GM19240 (cell line): ENCODE measurements at regions not wholly inside any gene's neighbourhood (a gene's known extent, or its start where the extent isn't known, plus 50 kb on each side); places are given as distances from the start of the nearest gene placed in this dataset.
"Not testable (repeated sequence)": the region's sequence is repeated elsewhere in the genome, so short reads cannot be mapped to it uniquely, and the experiment has no call there.

Experiments used
- DNase-seq: peaks from one replicate; pipeline ENCODE4 v3.0.0; 2011; ENCODE audit warnings: low spot score; ENCODE audit not compliant: insufficient read length

DNA sequence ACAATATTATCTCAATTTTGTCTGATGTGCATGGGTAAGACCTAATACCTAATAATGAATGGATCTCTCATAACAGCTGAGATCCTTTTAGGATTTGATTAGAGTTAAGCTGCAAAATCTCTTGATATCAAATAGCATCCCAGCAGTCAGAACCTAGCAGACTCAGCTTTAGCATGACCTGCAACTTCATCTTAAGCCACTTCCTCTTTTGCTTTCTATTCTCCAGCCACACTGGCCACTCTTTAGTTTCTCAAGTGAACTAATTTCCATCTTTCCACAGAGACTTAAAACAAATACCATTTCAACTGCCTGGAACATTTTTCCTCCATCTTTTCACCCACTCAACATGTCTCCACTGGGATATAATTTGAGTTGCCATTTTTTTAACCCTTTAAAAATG is 1251.6 kb upstream of the ZEB2 start:
- no peak for DNase-seq

DNA sequence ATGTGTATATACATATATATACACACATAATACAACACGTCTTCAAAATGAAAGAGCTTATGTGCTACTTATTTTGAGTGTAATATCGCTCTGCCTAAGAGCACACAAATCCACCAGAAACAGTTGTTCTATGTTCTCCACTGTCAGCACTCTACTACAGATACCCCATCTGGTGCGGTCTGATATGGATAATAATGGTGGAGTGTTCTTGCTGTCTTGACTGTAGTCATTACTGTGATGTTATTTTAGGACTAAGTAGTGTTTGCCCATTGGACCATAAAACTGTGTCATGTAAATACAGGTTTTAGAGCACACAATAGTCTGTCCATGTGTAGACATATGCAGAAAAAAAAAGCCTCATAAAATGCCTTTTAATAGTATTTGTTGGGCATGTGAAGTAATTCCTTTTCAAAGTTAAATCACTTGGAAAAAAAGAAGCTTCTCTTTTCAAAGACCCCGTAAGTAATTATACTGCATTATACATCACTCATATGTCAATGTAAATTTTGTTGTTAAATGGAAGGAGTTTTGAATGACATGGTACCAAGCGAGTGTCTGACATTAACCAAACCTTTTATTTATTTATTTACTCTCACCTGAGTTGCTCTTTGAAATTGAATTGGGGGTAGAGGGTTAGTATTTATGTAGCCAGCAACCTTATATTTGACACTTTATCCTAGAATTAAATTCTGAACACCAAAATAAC is 1249.2 kb upstream of the ZEB2 start:
- no peak for DNase-seq

DNA sequence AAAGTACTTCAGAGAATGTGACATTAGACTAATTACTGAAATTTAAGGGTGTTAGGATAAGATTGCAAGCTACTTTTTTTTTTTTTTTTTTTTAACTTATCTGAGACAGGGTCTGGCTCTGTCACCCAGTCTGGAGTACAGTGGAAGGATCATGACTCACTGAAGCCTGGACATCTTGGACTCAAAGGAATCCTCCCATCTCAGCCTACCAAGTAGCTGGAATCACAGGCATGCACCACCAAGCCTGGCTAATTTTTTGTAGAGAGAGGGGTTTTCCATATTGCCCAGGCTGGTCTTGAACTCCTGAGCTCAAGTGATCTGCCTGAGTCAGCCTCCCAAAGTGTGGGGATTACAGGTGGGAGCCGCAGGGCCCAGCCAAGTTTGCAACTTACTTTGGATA is 1246.0 kb upstream of the ZEB2 start:
- DNase-seq: no peak

DNA sequence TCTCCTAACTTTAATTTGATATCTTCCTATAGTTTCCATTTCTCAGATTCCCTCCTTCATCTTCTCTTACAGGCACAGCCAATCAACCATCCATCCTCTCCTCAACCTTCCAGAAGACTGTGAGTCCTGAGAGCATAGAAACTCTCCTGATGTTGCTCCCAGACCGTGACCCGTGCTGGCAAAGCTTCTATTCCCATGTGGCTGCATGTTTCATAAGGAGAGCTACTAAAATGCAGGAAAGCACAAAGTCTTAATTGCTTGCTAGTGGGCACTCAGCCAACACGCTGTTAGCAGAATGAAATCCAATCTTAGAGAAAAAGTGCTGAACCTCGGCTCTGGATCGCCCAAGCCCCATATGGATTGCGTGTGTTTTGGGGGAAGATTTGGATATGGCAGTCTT is 1244.7 kb upstream of the ZEB2 start:
- DNase-seq: no peak

DNA sequence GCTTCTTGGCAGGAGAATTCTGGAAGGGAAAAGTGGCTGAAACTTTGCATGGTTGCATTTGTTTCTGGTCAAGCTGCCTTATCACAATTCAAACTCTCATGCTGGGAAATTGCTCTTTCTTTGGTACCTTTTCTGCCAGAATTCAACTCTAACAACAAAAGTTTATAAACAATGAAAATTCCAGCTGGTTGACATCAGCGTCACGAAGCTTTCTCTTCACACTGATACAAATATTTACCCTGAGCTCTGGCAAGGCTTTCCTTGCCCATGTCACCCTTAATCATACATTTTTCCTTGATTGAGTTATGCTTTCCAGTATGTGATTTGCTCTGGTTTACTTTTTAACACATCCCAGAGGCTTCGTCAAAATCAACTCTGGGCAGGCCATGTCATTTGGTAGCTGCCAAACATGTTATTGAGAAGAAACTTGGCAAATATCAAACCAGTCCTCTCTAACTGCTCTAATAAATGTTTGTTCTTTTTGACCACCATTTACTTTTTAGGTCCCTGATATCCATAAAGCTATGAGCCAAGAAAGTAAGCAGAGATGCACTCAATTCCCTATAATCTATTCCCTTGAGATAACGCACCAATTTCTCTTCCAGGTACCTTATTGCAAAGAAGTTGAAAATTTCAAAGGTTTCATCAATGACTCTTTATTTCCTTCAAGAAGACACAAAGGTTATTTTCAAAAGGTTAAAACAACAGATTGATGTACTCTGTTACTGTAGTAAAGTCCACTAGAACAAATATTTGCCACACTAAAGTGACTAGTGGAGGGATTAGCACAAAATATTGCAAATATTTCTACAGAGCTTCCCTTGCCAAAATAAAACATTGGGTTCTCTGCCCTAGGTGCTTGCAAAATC is 1241.1 kb upstream of the ZEB2 start:
- no peak for DNase-seq

DNA sequence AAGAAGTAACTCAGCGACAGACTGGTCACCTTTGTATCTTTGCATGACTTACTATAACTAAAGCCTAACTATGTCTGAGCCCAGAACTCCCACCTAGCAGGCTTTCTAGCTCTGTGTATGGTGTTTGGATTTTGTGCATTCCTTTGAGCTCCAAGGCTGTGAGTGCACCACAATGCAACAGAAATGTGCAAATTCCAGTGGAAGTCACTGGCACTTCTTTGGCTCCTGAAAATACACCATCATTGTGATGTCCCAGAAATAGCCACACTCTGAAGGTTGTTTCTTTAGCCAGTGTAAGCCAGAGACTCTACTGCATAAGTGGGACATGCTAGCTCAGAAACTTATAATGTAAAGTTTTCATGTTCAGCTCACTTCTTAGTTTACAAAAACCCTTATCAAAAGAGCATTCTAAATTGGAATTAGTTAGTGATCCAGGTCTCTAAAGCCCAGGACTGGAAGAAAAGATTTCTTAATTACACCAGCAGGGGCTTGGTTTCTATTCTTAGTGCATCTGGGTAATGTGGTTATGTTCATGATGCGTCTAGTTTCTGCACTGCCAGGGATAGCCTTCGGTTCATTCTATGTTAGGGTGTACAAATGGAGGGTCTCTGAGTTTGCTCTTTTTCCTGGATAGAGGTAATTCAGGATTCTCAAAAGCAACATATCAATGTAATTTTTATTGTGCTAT is 1239.5 kb upstream of the ZEB2 start:
- DNase-seq: no peak

DNA sequence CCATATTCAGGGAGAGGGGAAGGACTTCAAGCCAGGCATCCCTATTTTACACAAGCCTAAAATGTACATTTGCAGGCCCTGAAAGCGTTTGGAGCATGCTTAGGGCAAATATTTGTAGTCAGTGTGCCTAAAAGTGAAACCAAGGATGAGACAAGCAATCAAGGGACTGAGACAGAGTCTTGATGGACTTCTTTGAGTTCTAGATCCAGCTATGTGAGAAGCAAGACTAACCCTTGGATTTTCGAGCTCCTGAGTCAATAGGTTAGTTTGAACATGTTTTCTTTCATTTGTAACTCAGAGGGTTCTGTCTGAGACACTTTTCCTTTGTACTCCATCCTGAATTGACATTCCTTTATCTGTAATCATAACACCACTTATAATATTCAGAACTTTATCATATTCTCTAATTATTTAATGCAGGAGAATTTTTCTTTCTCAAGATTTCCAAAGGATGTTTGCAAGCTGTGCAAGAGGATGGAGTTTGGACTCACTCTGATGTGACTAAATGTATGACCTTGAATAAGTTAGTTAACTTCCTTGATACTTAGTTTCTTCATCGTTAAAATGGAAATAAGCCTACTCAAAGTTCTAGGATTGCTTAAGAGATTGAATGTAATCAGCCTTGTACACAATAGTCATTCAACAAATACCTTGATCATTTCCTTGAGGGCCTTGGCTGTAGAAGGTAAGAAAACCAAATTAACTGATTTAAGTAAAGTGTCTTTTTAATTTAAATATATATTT is 1237.8 kb upstream of the ZEB2 start:
- no peak for DNase-seq

DNA sequence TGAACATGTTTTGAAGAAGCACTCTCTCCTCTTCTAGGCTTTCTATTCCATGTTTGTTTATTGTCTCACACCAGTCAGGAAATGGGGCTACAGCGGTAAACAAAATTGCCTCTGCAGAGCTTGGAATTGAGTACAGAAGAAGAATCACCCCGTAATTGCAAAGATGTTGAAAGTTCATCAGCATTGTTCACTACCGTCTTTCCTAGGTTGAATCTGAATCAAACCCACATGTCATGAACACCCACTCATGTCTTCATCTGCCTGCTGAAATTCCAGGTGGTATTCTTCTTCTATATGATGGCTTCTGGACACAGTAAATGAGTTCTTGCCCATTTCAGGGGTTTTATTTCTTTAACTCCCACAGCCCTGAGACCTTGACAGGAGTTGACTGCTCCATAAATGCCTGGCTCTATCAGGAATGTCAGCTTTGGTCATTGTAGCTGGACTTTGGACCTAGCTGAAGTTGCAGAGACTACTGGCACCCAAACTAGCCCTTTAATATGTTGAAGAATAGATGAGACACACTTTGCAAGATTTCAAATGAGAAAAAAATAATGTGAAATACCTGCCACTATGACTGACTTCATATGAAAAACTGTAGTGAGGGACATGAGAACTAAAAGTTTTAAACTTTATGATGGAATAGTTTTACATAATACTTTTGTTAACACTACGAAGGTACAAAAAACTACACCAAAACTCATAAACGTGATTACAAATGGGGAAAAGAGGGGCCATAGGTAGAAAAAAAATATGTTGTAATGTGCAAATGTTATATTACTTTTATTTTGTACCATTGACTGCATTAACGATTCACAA is 1235.3 kb upstream of the ZEB2 start:
- no peak for DNase-seq

DNA sequence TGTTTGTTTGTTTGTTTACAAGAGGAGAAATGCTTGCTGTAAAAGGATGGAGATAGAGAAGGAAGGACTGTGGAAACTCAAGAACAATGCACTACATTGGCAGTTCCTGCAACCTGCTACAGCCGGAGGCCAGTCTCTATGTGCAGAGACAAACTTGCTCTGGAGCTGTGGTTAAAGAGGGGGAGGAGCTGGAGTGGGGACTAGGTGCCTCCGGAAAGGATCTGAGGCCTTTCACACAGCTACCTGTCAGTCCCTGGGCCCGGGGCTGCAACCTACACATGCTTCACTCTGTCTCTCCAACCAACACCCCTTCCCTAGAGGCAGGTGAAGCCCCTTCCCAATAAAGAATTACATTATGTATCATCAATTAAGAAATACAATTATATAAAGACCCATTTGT is 1234.0 kb upstream of the ZEB2 start:
- no peak for DNase-seq

DNA sequence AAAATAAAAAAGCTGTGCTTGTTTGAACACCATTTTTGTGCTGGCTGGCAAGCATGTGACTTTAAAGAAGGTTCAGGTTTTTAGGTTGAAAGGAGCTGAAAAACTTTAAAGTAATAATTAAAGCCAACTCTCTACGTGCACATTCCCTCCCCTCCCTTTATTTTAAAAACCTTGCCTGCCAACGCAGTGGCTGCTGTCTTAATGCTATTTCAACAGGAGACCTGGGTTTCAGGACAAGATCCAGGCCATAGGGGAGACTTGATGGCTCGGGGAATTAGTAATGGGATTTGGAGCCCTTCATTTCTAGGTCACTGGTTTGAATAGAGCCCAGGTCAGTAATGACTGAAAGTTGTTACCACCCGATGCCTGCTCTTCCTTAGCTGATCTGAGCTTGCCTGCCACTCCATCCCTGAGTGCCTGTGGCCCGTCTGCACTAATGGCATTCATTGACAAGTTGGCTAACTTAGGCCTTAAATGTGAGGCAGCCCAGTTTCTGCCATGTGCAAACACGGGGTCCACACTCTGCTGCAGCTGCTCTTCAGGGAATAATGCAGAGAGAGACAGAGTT is 1233.2 kb upstream of the ZEB2 start:
- no peak for DNase-seq

DNA sequence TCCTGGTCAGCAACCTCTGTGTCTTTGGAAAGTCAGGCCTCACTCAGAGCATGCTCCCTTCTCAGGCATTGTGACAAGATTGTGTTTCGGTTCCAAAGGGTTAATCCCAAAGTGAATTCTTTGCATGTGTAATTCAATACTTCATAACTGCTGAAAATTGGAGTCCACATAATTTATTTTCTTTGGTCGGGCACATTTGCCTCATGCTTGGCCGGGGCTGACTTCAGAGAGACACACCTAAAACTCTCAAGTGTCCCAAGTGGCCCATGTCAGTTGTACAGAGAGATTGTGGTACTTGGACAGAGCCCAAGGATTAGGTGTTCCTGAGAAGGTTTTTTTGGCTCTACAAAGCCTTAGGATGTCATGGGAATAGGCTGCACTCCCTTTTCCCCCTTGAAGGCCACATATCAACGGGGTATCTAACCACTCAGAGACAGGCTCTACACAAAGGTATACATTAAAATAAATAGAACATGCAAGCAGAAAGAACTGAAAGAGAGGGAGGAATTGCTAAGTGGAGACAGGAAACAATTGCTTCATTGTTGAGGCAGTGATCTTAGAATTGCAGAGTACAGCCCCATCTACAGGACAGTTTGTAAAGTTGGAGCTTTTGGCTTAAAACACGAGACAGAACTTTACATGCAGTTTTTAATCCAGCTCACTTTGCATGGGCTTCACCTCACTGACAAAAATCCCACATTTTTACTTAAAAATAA is 1232.3 kb upstream of the ZEB2 start:
- no peak for DNase-seq

DNA sequence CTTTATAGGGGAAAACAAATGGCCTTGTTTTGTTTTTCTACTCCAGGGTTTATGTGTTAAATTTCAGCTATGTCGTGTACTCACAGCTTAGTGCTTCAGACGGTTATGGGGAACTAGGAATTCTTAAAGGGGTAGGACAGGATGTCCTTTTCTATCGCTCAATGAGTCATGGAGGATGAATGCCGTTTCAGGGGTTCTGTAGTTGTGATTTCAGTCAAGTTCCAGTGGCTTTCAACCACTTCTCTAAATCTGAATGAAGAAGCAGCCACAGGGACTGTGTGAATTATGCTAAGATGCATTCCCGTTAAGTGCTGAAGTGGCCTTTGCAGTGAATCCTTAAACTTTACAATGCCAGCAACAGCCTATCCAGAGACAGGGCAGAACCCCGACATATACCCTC is 1231.7 kb upstream of the ZEB2 start:
- peak; percentile 19 for DNase-seq

DNA sequence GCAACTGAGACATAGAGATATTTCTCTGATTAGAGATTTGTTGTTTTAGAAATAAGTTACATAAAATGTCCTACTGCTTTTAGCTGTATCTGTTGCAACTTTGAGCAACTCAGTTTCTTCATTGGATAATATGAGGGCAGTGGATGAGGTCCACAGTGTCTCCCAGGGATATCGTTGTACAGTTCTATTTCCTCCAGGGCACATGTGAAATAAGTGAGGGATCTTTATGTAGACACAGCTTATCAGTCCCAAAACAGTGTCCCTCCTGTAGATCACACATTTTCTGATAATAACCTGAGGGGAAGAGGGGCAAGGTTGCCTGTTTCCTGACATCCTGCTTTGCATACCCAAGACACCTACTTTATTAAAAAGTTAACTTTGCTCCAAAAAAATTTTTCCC is 1231.2 kb upstream of the ZEB2 start:
- DNase-seq: no peak

DNA sequence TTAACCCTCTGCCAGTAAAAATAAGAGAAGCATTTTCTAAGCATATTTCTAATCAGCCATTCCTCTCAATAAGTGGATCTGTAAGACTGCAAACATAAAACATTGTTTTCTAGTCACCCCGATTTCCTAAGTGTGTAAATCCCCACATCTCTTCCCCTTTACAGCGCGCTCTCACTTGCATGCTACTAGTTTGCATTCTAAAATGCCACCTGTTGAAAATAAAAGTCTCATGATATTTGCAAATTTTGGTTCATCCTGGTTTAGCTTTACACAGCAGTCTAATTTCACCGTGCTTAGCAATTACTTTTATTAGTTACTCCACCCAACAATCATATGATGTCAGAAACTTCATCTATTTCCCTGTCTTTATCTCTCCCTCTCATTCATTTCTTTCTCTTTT is 1230.7 kb upstream of the ZEB2 start:
- DNase-seq: no peak

DNA sequence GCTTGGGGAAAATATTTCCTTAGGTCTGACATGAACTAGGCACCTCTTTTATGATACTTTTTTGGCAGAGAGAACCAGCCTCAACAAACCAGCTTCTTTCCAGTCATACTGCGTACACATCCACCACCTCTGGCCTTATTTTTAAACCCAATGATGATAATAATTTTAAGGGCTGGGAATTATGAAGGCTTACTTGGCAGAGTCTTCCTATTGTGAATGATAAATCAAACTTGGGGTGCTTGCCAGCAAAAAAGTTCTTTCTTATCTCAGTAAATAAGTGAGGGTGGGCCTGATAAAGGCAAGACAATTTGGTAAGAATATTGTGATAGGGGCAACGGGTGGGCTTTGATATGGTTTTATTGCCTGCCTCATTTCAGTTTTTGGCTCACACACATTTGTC is 1230.2 kb upstream of the ZEB2 start:
- no peak for DNase-seq

DNA sequence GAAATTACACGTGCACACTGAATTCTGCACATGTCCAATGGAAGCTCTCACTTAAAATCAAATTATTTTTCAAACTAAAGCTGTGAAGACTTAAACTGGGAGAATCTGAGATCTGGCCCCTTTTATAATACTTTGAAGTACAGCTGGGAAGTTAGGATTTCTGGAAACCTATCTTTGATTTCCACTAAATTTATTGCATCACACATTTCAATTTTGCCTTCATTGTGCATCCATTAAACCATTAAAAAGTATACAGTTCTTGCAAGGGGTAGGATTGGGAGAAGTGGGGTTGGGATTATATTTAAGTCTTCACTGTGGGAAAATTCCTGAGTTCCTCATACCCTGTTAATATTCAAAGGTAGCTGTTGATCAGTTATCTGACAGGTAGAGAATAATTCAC is 1229.6 kb upstream of the ZEB2 start:
- DNase-seq: no peak

DNA sequence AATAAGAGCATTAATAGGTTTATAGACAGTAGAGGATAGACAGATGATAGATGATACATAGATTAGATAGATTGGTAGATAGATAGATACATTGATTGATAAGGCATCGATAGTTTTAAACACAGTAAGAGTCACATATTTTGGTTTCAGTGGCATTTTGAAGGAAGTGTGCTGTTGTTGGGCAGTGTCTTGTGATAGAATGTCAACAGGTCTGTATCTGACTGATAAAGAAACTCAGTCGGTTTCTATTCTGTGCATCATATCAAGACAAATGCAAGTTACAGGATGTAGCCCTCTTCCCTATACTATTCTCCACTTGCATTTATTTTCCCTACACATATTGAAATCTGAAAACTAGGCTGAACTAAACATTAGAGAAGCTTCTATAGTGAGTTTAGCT is 1229.0 kb upstream of the ZEB2 start:
- DNase-seq: no peak

DNA sequence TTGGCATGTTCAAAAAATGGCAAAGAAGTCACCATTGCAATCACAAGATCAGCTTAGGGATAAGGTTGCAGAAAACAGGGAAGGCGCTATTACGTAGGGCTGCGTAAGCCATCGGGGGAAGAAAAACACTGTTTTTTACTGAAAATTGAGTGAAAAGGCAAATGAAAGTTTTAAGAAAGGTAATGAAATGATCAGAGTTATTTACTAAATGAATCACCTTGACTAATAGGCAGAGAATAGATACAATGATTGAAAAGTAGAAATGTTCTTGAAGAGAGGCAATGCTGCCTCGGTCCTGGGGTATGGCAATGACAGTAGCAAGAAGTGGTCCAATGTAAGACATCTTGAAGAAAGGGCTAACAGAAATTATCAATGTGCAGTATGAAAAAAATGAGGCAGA is 1227.8 kb upstream of the ZEB2 start:
- no peak for DNase-seq

DNA sequence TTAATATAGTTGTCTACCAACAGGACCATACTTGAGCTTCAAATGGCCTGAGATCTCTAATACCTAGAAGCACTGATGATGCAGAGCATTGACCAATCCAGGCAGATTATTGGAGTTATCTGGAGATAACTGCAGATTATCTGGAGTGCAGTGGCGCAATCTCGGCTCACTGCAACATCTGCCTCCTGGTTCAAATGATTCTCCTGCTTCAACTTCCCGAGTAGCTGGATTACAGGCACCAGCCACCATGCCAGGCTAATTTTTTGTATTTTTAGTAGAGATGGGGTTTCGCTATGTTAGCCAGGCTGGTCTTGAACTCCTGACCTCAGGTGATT is 1225.4 kb upstream of the ZEB2 start:
- not testable (repeated sequence) for DNase-seq
